D721Med (cell line): ENCODE measurements at regions not wholly inside any gene's neighbourhood (a gene's known extent, or its start where the extent isn't known, plus 50 kb on each side); places are given as distances from the start of the nearest gene placed in this dataset.
"Not testable (repeated sequence)": the region's sequence is repeated elsewhere in the genome, so short reads cannot be mapped to it uniquely, and the experiment has no call there.

Source experiments
- DNase-seq: peaks from one replicate; pipeline ENCODE4 v3.0.0; 2011; ENCODE audit warnings: low spot score; ENCODE audit not compliant: insufficient read length
- FAIRE-seq: peaks from 2 replicates; lab custom pipeline; 2011; peaks lifted over from hg19 to GRCh38; lab: Jason Lieb, UNC
- TF ChIP-seq, protein P1 (sequence below): IDR thresholded peaks from 2 replicates; pipeline ENCODE4 v1.5.1; 2012; ENCODE audit warnings: mild to moderate bottlenecking, control low read depth; ENCODE audit not compliant: insufficient read depth; ENCODE audit errors: missing control alignments

DNA sequence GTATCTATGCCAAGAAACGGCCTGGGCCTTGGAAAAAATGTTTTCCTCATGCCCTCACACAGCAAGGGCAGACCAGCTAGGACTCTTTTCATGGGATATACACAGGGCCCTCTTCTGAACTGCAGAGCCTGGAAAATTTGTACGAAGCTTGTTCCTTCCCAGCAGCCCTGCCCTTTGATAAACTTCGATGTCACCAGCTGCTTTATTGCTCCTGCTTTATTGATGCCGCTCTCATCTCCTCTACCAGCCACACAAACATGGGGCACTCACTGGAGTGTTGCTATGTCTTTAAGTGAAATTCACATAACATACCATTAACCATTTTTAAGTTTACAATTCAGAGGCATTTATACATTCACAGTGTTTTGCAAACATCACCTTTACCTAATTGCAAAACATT lies 197.9 kb downstream of the KTN1 start:
- DNase-seq (no peak), FAIRE-seq (no peak)
- TF ChIP-seq, protein P1, sequence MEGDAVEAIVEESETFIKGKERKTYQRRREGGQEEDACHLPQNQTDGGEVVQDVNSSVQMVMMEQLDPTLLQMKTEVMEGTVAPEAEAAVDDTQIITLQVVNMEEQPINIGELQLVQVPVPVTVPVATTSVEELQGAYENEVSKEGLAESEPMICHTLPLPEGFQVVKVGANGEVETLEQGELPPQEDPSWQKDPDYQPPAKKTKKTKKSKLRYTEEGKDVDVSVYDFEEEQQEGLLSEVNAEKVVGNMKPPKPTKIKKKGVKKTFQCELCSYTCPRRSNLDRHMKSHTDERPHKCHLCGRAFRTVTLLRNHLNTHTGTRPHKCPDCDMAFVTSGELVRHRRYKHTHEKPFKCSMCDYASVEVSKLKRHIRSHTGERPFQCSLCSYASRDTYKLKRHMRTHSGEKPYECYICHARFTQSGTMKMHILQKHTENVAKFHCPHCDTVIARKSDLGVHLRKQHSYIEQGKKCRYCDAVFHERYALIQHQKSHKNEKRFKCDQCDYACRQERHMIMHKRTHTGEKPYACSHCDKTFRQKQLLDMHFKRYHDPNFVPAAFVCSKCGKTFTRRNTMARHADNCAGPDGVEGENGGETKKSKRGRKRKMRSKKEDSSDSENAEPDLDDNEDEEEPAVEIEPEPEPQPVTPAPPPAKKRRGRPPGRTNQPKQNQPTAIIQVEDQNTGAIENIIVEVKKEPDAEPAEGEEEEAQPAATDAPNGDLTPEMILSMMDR = no peak

DNA sequence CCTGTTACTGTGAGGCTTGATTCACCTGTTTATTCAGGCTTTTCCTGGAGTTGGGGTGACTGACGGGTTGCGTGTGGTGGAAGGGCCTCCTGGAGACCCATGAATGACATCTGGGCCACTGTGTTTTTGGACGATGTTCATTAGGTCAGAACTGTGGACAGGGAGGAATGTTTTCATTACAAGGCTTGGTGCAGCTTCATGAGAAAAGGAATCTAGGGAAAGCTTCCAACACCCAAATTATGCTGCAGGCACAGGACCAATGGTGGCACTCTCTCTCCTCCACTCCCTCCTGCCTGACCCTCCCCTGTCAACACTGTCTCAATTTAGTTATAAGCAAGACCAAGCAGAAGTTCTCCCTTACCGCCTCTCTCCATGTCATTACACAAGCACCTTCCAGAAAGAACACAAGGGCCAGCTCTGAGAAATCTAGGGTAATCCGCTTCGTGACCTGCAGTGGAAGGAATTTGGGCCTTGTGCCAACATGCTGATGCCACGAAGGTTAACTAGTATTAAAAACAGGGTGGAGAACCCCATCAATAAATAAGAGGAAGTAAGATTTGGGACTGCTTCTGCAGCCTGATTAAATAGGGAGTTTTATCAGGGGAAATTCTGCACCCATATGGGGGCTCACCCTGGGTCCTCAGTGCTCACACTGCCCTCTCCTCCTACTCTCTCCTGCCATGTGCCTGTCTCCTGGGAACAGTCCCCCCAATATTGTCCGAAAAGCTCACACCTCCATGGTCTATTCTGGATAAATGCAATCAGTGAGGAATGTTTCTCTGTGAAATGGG lies 200.3 kb downstream of the KTN1 start:
- TF ChIP-seq, protein P1 = no peak
- DNase-seq = no peak
- no peak for FAIRE-seq

DNA sequence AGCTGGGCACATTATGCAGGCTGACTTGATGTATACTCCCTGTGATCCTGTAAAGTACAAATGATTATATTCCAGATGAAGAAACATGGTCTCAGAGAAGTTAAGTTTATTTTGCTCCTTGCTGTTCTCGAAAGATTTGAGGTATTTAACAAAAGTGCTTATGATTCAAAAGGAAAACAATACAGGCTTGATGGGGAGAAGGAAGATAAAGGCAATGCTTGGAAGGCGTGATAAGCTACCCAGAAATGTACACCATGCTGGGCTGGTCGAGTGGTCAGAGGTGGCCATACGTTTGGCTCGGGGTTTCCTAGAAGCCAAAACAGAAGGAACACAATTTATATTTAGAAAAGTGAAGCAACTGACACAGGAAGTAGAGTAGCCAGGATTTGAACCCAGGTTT lies 201.0 kb downstream of the KTN1 start:
- FAIRE-seq = no peak
- DNase-seq = no peak
- TF ChIP-seq, protein P1 = no peak

GRCh38 chr14:55782166-55782565 lies 202.2 kb downstream of the KTN1 start:
- FAIRE-seq (no peak), DNase-seq (no peak)
- TF ChIP-seq, protein P1 = no peak

- DNase-seq = no peak
- TF ChIP-seq, protein P1 = no peak
- no peak for FAIRE-seq
Measured at GRCh38 chr14:55789406-55789805, 209.4 kb downstream of the KTN1 start.

- DNase-seq (no peak), FAIRE-seq (no peak)
- TF ChIP-seq, protein P1 = no peak
Measured at GRCh38 chr14:55794655-55795595, 214.9 kb downstream of the KTN1 start.

DNA sequence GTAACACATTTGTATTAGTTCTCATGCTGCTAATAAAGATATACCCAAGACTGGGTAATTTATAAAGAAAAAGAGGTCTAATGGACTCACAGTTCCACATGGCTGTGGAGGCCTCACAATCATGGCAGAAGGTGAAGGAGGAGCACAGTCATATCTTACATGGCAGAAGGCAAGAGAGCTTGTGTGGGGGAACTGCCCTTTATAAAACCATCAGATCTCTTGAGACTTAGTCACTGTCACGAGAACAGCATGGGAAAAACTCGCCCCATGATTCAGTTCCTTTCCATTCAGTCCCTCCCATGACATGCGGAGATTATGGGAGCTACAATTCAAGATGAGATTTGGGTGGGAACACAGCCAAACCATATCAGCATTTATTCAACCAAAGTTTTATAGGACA lies 216.5 kb downstream of the KTN1 start:
- not testable (repeated sequence) for DNase-seq, FAIRE-seq
